IMR-90 (cell line): ENCODE measurements at regions not wholly inside any gene's neighbourhood (a gene's known extent, or its start where the extent isn't known, plus 50 kb on each side); places are given as distances from the start of the nearest gene placed in this dataset.
"Not testable (repeated sequence)": the region's sequence is repeated elsewhere in the genome, so short reads cannot be mapped to it uniquely, and the experiment has no call there.

Experiments
- ATAC-seq: fragments of 200-7000 bp; cut with Tn5 transposase; 2 replicates; pipeline ENCODE4 v1.9.1; 2020; ENCODE audit warnings: low read depth, mild to moderate bottlenecking, moderate library complexity
- BruUV-seq: library from RNA; stranded (reverse); fragments of 400-500 nt; replicated peaks from 2 replicates; lab custom pipeline; 2021; lab: Mats Ljungman, UMichigan
- CTCF ChIA-PET: fragments of 300-600 bp; formaldehyde crosslinking; extraction: SDS; loops from one replicate; lab custom pipeline; 2021; ENCODE audit warnings: antibody characterized with exemption; lab: Yijun Ruan, JAX
- POLR2A ChIA-PET: fragments of 300-600 bp; sonication (Branson Sonifier 250); formaldehyde crosslinking; loops from one replicate; lab custom pipeline; 2022; ENCODE audit warnings: antibody characterized with exemption; ENCODE audit not compliant: unreplicated experiment; lab: Charles Lee
- DNase-seq: peaks from one replicate; pipeline ENCODE4 v3.0.0; 2013
- H2AFZ ChIP-seq: replicated peaks from 2 replicates; pipeline ENCODE3; 2013; ENCODE audit warnings: low read length, mild to moderate bottlenecking; ENCODE audit not compliant: poor library complexity
- H2AK5ac ChIP-seq: 2 replicates; pipeline ENCODE4 v1.6.1; 2013; ENCODE audit warnings: low read depth, low read length, inconsistent platforms
- H2AK9ac ChIP-seq: replicated peaks from 2 replicates; pipeline ENCODE3; 2013; ENCODE audit warnings: mild to moderate bottlenecking, low read depth, low read length, moderate library complexity; ENCODE audit not compliant: poor library complexity
- H2BK120ac ChIP-seq: 2 replicates; pipeline ENCODE4 v1.6.1; 2013; ENCODE audit warnings: low read depth, low read length, inconsistent platforms
- H2BK15ac ChIP-seq: 3 replicates; pipeline ENCODE4 v1.6.1; 2013; ENCODE audit warnings: low read depth, low read length, inconsistent platforms
- H2BK20ac ChIP-seq: 2 replicates; pipeline ENCODE4 v1.6.1; 2013; ENCODE audit warnings: low read depth, mild to moderate bottlenecking, inconsistent platforms, low read length, moderate library complexity
- H2BK5ac ChIP-seq: 2 replicates; pipeline ENCODE4 v1.6.1; 2013; ENCODE audit warnings: mild to moderate bottlenecking, low read depth, low read length, inconsistent platforms; ENCODE audit not compliant: poor library complexity, severe bottlenecking
- H3K14ac ChIP-seq: replicated peaks from 2 replicates; pipeline ENCODE4 v1.6.1; 2013; ENCODE audit warnings: low read depth, low read length, inconsistent platforms
- H3K18ac ChIP-seq: 2 replicates; pipeline ENCODE4 v1.6.1; 2013; ENCODE audit warnings: low read depth, low read length, control low read depth
- H3K23ac ChIP-seq: 2 replicates; pipeline ENCODE4 v1.6.1; 2013; ENCODE audit warnings: low read depth, low read length, inconsistent platforms
- H3K27ac ChIP-seq: 2 replicates; pipeline ENCODE4 v1.5.1; 2013; ENCODE audit warnings: mild to moderate bottlenecking, control low read depth, low read length; ENCODE audit not compliant: insufficient read depth
- H3K27me3 ChIP-seq: 2 replicates; pipeline ENCODE4 v1.6.1; 2013; ENCODE audit warnings: low read length; ENCODE audit not compliant: control insufficient read depth, insufficient read depth
- H3K36me3 ChIP-seq: 2 replicates; pipeline ENCODE4 v1.6.1; 2013; ENCODE audit warnings: low read length, mixed read lengths; ENCODE audit not compliant: control insufficient read depth, insufficient read depth
- H3K4ac ChIP-seq: 2 replicates; pipeline ENCODE4 v1.6.1; 2013; ENCODE audit warnings: low read depth, low read length, inconsistent platforms
- H3K4me1 ChIP-seq: 2 replicates; pipeline ENCODE4 v1.6.1; 2013; ENCODE audit warnings: low read length, mixed read lengths; ENCODE audit not compliant: control insufficient read depth, insufficient read depth
- H3K4me2 ChIP-seq: 2 replicates; pipeline ENCODE4 v1.6.1; 2013; ENCODE audit warnings: low read depth, mild to moderate bottlenecking, control low read depth, low read length, moderate library complexity
- H3K4me3 ChIP-seq: 2 replicates; pipeline ENCODE4 v1.5.1; 2013; ENCODE audit warnings: low read depth, mild to moderate bottlenecking, control low read depth, low read length, moderate library complexity; ENCODE audit not compliant: insufficient read depth
- H3K56ac ChIP-seq: 2 replicates; pipeline ENCODE4 v1.6.1; 2013; ENCODE audit warnings: low read length, inconsistent platforms; ENCODE audit not compliant: insufficient read depth; ENCODE audit errors: extremely low read depth
- H3K79me1 ChIP-seq, 2 experiments: 2 replicates each; pipeline ENCODE4 v1.6.1; 2013; ENCODE audit warnings: low read length in 2 of 2, inconsistent platforms in 1 of 2, low read depth in 1 of 2
- H3K9ac ChIP-seq: 2 replicates; pipeline ENCODE4 v1.6.1; 2013; ENCODE audit warnings: low read depth, low read length, control low read depth
- H3K9me1 ChIP-seq: 2 replicates; pipeline ENCODE4 v1.6.1; 2013; ENCODE audit warnings: low read length, inconsistent platforms; ENCODE audit not compliant: insufficient read depth
- H3K9me3 ChIP-seq: 2 replicates; pipeline ENCODE4 v1.6.1; 2013; ENCODE audit warnings: low read length; ENCODE audit not compliant: control insufficient read depth, insufficient read depth
- H4K20me1 ChIP-seq: 2 replicates; pipeline ENCODE4 v1.6.1; 2013; ENCODE audit warnings: low read length, inconsistent platforms; ENCODE audit not compliant: insufficient read depth
- H4K5ac ChIP-seq: 2 replicates; pipeline ENCODE4 v1.6.1; 2013; ENCODE audit warnings: mild to moderate bottlenecking, low read depth, low read length, control low read depth
- H4K8ac ChIP-seq, 2 experiments: 2 replicates each; pipeline ENCODE4 v1.6.1; 2013; ENCODE audit warnings: low read depth in 2 of 2, low read length in 2 of 2, control low read depth in 1 of 2, inconsistent platforms in 1 of 2
- H4K91ac ChIP-seq: 2 replicates; pipeline ENCODE4 v1.6.1; 2013; ENCODE audit warnings: low read depth, low read length, inconsistent platforms; ENCODE audit not compliant: insufficient read depth
- dilution Hi-C: fragments of 300-500 bp; cut with HindIII; formaldehyde crosslinking; loops from one replicate; pipeline ENCODE4 v1.14.3; 2018; ENCODE audit warnings: low sequenced_read_pairs; ENCODE audit not compliant: unreplicated experiment
- in situ Hi-C: fragments of 300-500 bp; cut with MboI; formaldehyde crosslinking; loops from 3 replicates; pipeline ENCODE4 v1.14.3; 2019; ENCODE audit warnings: low sequenced_read_pairs, inconsistent platforms, mixed read lengths
- intact Hi-C: fragments of 100-400 bp; cut with micrococcal nuclease; formaldehyde crosslinking; loops from 2 replicates; pipeline ENCODE4 v1.10.0; 2022

- H2AFZ ChIP-seq, H2AK9ac ChIP-seq, H3K23ac ChIP-seq, H4K5ac ChIP-seq, H3K56ac ChIP-seq, H2BK15ac ChIP-seq, H3K9ac ChIP-seq, H3K14ac ChIP-seq, H3K4me2 ChIP-seq, POLR2A ChIA-PET, DNase-seq, H2BK5ac ChIP-seq, H2BK20ac ChIP-seq, H3K27ac ChIP-seq, H3K9me3 ChIP-seq, H4K8ac ChIP-seq, in situ Hi-C loops, BruUV-seq, H3K4me1 ChIP-seq, H2AK5ac ChIP-seq, H4K91ac ChIP-seq, dilution Hi-C loops, H4K20me1 ChIP-seq, H3K4me3 ChIP-seq, H2BK120ac ChIP-seq, ATAC-seq, H3K36me3 ChIP-seq, H3K4ac ChIP-seq, H3K9me1 ChIP-seq, H3K27me3 ChIP-seq, CTCF ChIA-PET, intact Hi-C loops, H3K18ac ChIP-seq, H3K79me1 ChIP-seq: not testable (repeated sequence)
Measured at GRCh38 chr6:101098605-101099004, 217.5 kb upstream of the ASCC3 start.
